MM.1S (cell line): ENCODE measurements at regions not wholly inside any gene's neighbourhood (a gene's known extent, or its start where the extent isn't known, plus 50 kb on each side); places are given as distances from the start of the nearest gene placed in this dataset.

Experiments used
- DNase-seq: peaks from one replicate; pipeline ENCODE4 v3.0.0-alpha.2; 2015
- H2AFZ ChIP-seq: fragments of 300-600 bp; sonication (generic); 2 replicates; pipeline ENCODE4 v1.6.0; 2016; ENCODE audit warnings: antibody characterized with exemption, low read length
- H3F3A ChIP-seq: fragments of 300-600 bp; sonication (generic); 2 replicates; pipeline ENCODE4 v1.6.1; 2016; ENCODE audit warnings: mild to moderate bottlenecking, antibody characterized with exemption, low read length, moderate library complexity, mixed read lengths; ENCODE audit not compliant: insufficient read depth
- H3K27ac ChIP-seq: fragments of 300-600 bp; sonication (generic); 2 replicates; pipeline ENCODE4 v1.5.1; 2016; ENCODE audit warnings: mild to moderate bottlenecking, low read length
- H3K27me3 ChIP-seq: fragments of 300-600 bp; sonication (generic); replicated peaks from 2 replicates; pipeline ENCODE4 v1.6.0; 2016; ENCODE audit warnings: low read length; ENCODE audit not compliant: insufficient read depth
- H3K36me3 ChIP-seq: fragments of 300-600 bp; sonication (generic); replicated peaks from 2 replicates; pipeline ENCODE4 v1.6.1; 2016; ENCODE audit warnings: mild to moderate bottlenecking, low read length, mixed read lengths; ENCODE audit not compliant: insufficient read depth
- H3K4me1 ChIP-seq: fragments of 300-600 bp; sonication (generic); 2 replicates; pipeline ENCODE4 v1.6.1; 2016; ENCODE audit warnings: low read length, mixed read lengths
- H3K4me2 ChIP-seq: fragments of 300-600 bp; sonication (generic); 2 replicates; pipeline ENCODE4 v1.6.0; 2016; ENCODE audit warnings: low read depth, low read length
- H3K4me3 ChIP-seq: fragments of 300-600 bp; sonication (generic); 2 replicates; pipeline ENCODE4 v1.5.1; 2016; ENCODE audit warnings: low read length, mixed read lengths
- H3K79me2 ChIP-seq: fragments of 300-600 bp; sonication (generic); 2 replicates; pipeline ENCODE4 v1.6.1; 2016; ENCODE audit warnings: mixed run types, low read length, mixed read lengths
- H3K9ac ChIP-seq: fragments of 300-600 bp; sonication (generic); 2 replicates; pipeline ENCODE4 v1.6.1; 2016; ENCODE audit warnings: low read length, mixed read lengths
- H3K9me2 ChIP-seq: fragments of 300-600 bp; sonication (generic); replicated peaks from 2 replicates; pipeline ENCODE4 v1.6.1; 2016; ENCODE audit warnings: mild to moderate bottlenecking, low read length, mixed read lengths; ENCODE audit not compliant: insufficient read depth
- H3K9me3 ChIP-seq: fragments of 300-600 bp; sonication (generic); replicated peaks from 2 replicates; pipeline ENCODE4 v1.6.1; 2016; ENCODE audit warnings: mild to moderate bottlenecking, low read length, mixed read lengths; ENCODE audit not compliant: insufficient read depth
- H4K20me1 ChIP-seq: fragments of 300-600 bp; sonication (generic); 2 replicates; pipeline ENCODE4 v1.6.1; 2016; ENCODE audit warnings: mild to moderate bottlenecking, low read length, moderate library complexity, mixed read lengths; ENCODE audit not compliant: insufficient read depth
- CTCF ChIP-seq: fragments of 300-600 bp; sonication (generic); IDR thresholded peaks from 2 replicates; pipeline ENCODE4 v1.5.1; 2016; ENCODE audit warnings: antibody characterized with exemption, low read length, mixed read lengths
- EZH2 ChIP-seq: fragments of 300-600 bp; sonication (generic); optimal IDR thresholded peaks from 2 replicates; pipeline ENCODE3; 2017; ENCODE audit warnings: low read depth, mild to moderate bottlenecking, antibody characterized with exemption, low read length, mixed read lengths
- EZH2phosphoT487 ChIP-seq: fragments of 300-600 bp; sonication (generic); IDR thresholded peaks from 2 replicates; pipeline ENCODE4 v1.6.1; 2018; ENCODE audit warnings: antibody characterized with exemption, low read length

DNA sequence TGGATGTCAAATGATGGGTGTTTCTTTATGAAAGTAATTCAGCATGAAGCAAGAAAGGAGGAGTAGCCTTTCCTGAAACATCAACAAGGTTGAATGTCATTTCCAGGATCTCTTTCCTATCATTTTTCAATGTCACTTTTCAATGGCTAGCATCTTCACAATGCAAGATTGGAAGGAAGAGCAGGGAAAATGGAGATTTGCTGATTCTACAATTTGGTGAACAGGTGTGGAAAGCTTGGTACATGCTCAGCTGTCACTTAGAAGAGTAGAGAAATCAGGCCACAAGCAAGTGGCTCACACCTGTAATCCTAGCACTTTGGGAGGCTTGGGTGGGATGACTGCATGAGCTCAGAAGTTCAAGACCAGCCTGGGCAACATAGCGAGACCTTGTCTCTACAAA, 112.7 kb upstream of the FERMT1 start:
- H3K27ac ChIP-seq: no peak overlapping the region
- H3K4me1 ChIP-seq: no peaks in the 10 kb centered on the region
- H3F3A ChIP-seq: no peaks in the 10 kb centered on the region
- no peak overlapping the region for H2AFZ ChIP-seq
- no peaks in the 10 kb centered on the region for H3K9me3 ChIP-seq
- H3K27me3 ChIP-seq: no peaks in the 10 kb centered on the region
- H3K36me3 ChIP-seq: no peaks in the 10 kb centered on the region
- no peaks in the 10 kb centered on the region for H3K79me2 ChIP-seq
- no peak overlapping the region for H3K4me3 ChIP-seq
- H3K9me2 ChIP-seq: no peaks in the 10 kb centered on the region
- DNase-seq: no peak
- no peak for TF ChIP-seq EZH2
- no peak for TF ChIP-seq EZH2phosphoT487
- TF ChIP-seq CTCF: no peak
- no peaks in the 10 kb centered on the region for H4K20me1 ChIP-seq
- no peak overlapping the region for H3K4me2 ChIP-seq
- no peak overlapping the region for H3K9ac ChIP-seq

- Histone ChIP-seq H3K36me3 (no peaks in the 10 kb centered on the region), H3K4me2 (no peak overlapping the region), H2AFZ (no peak overlapping the region), H3K9ac (no peak overlapping the region), H3F3A (no peaks in the 10 kb centered on the region), H4K20me1 (no peaks in the 10 kb centered on the region), H3K9me2 (no peaks in the 10 kb centered on the region), H3K27me3 (no peaks in the 10 kb centered on the region), H3K27ac (no peak overlapping the region), H3K4me3 (no peak overlapping the region), H3K9me3 (no peaks in the 10 kb centered on the region), H3K4me1 (no peaks in the 10 kb centered on the region), H3K79me2 (no peaks in the 10 kb centered on the region)
- TF ChIP-seq EZH2phosphoT487: no peak
- no peak for DNase-seq
Measured at GRCh38 chr20:6232436-6232835, 109.6 kb upstream of the FERMT1 start.

DNA sequence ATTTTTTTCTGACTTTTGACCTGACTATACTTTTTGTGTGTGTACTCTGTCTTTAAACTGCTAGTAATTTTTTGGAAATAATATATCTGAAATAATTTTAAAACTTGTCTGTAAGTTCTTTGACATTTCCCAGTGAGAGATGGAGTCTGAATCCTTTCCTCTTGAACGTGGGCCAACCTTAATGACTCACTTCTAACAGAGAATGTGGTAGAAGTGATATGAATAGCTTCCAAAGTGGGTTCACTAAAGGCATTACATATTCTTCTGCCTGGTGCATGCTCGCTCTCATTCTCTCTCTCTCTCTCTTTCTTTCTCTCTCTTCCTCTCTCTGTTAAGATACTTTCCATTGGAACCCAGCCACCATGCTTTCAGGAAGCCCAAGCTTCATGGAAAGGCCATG, 108.7 kb upstream of the FERMT1 start:
- no peak for DNase-seq
- H3K27me3 ChIP-seq: no peaks in the 10 kb centered on the region
- no peak overlapping the region for H3K9ac ChIP-seq
- no peak overlapping the region for H3K4me3 ChIP-seq
- H3K4me2 ChIP-seq: no peak overlapping the region
- H2AFZ ChIP-seq: no peak overlapping the region
- no peak for TF ChIP-seq EZH2phosphoT487
- no peak for TF ChIP-seq CTCF
- no peak for TF ChIP-seq EZH2
- H3K36me3 ChIP-seq: no peaks in the 10 kb centered on the region
- H4K20me1 ChIP-seq: no peaks in the 10 kb centered on the region
- H3K4me1 ChIP-seq: no peaks in the 10 kb centered on the region
- H3F3A ChIP-seq: no peaks in the 10 kb centered on the region
- no peak overlapping the region for H3K27ac ChIP-seq
- H3K9me2 ChIP-seq: no peaks in the 10 kb centered on the region
- no peaks in the 10 kb centered on the region for H3K9me3 ChIP-seq
- H3K79me2 ChIP-seq: no peaks in the 10 kb centered on the region

GRCh38 chr20:6228302-6228843, 105.5 kb upstream of the FERMT1 start:
- Histone ChIP-seq H2AFZ (no peak overlapping the region), H3K27ac (no peak overlapping the region), H3K9ac (no peak overlapping the region), H3K4me2 (no peak overlapping the region), H3K36me3 (no peaks in the 10 kb centered on the region), H3K4me3 (no peak overlapping the region), H3F3A (no peaks in the 10 kb centered on the region), H3K79me2 (no peaks in the 10 kb centered on the region), H4K20me1 (no peaks in the 10 kb centered on the region), H3K27me3 (no peaks in the 10 kb centered on the region), H3K4me1 (no peaks in the 10 kb centered on the region), H3K9me3 (no peaks in the 10 kb centered on the region), H3K9me2 (no peaks in the 10 kb centered on the region)
- DNase-seq: no peak
- TF ChIP-seq EZH2 (no peak), EZH2phosphoT487 (no peak), CTCF (no peak)
